IMR-90 (cell line): ENCODE measurements at regions not wholly inside any gene's neighbourhood (a gene's known extent, or its start where the extent isn't known, plus 50 kb on each side); places are given as distances from the start of the nearest gene placed in this dataset.
A peak's percentile ranks its signal among the peaks of the same experiment; 100 is the strongest.

Experiments
- ATAC-seq: fragments of 200-7000 bp; cut with Tn5 transposase; 2 replicates; pipeline ENCODE4 v1.9.1; 2020; ENCODE audit warnings: low read depth, mild to moderate bottlenecking, moderate library complexity
- BruUV-seq: library from RNA; stranded (reverse); fragments of 400-500 nt; replicated peaks from 2 replicates; lab custom pipeline; 2021; lab: Mats Ljungman, UMichigan
- CTCF ChIA-PET: fragments of 300-600 bp; formaldehyde crosslinking; extraction: SDS; loops from one replicate; lab custom pipeline; 2021; ENCODE audit warnings: antibody characterized with exemption; lab: Yijun Ruan, JAX
- POLR2A ChIA-PET: fragments of 300-600 bp; sonication (Branson Sonifier 250); formaldehyde crosslinking; loops from one replicate; lab custom pipeline; 2022; ENCODE audit warnings: antibody characterized with exemption; ENCODE audit not compliant: unreplicated experiment; lab: Charles Lee
- DNase-seq: peaks from one replicate; pipeline ENCODE4 v3.0.0; 2013
- H2AFZ ChIP-seq: replicated peaks from 2 replicates; pipeline ENCODE3; 2013; ENCODE audit warnings: low read length, mild to moderate bottlenecking; ENCODE audit not compliant: poor library complexity
- H2AK5ac ChIP-seq: 2 replicates; pipeline ENCODE4 v1.6.1; 2013; ENCODE audit warnings: low read depth, low read length, inconsistent platforms
- H2AK9ac ChIP-seq: replicated peaks from 2 replicates; pipeline ENCODE3; 2013; ENCODE audit warnings: mild to moderate bottlenecking, low read depth, low read length, moderate library complexity; ENCODE audit not compliant: poor library complexity
- H2BK120ac ChIP-seq: 2 replicates; pipeline ENCODE4 v1.6.1; 2013; ENCODE audit warnings: low read depth, low read length, inconsistent platforms
- H2BK15ac ChIP-seq: 3 replicates; pipeline ENCODE4 v1.6.1; 2013; ENCODE audit warnings: low read depth, low read length, inconsistent platforms
- H2BK20ac ChIP-seq: 2 replicates; pipeline ENCODE4 v1.6.1; 2013; ENCODE audit warnings: low read depth, mild to moderate bottlenecking, inconsistent platforms, low read length, moderate library complexity
- H2BK5ac ChIP-seq: 2 replicates; pipeline ENCODE4 v1.6.1; 2013; ENCODE audit warnings: mild to moderate bottlenecking, low read depth, low read length, inconsistent platforms; ENCODE audit not compliant: poor library complexity, severe bottlenecking
- H3K14ac ChIP-seq: replicated peaks from 2 replicates; pipeline ENCODE4 v1.6.1; 2013; ENCODE audit warnings: low read depth, low read length, inconsistent platforms
- H3K18ac ChIP-seq: 2 replicates; pipeline ENCODE4 v1.6.1; 2013; ENCODE audit warnings: low read depth, low read length, control low read depth
- H3K23ac ChIP-seq: 2 replicates; pipeline ENCODE4 v1.6.1; 2013; ENCODE audit warnings: low read depth, low read length, inconsistent platforms
- H3K27ac ChIP-seq: 2 replicates; pipeline ENCODE4 v1.5.1; 2013; ENCODE audit warnings: mild to moderate bottlenecking, control low read depth, low read length; ENCODE audit not compliant: insufficient read depth
- H3K27me3 ChIP-seq: 2 replicates; pipeline ENCODE4 v1.6.1; 2013; ENCODE audit warnings: low read length; ENCODE audit not compliant: control insufficient read depth, insufficient read depth
- H3K36me3 ChIP-seq: 2 replicates; pipeline ENCODE4 v1.6.1; 2013; ENCODE audit warnings: low read length, mixed read lengths; ENCODE audit not compliant: control insufficient read depth, insufficient read depth
- H3K4ac ChIP-seq: 2 replicates; pipeline ENCODE4 v1.6.1; 2013; ENCODE audit warnings: low read depth, low read length, inconsistent platforms
- H3K4me1 ChIP-seq: 2 replicates; pipeline ENCODE4 v1.6.1; 2013; ENCODE audit warnings: low read length, mixed read lengths; ENCODE audit not compliant: control insufficient read depth, insufficient read depth
- H3K4me2 ChIP-seq: 2 replicates; pipeline ENCODE4 v1.6.1; 2013; ENCODE audit warnings: low read depth, mild to moderate bottlenecking, control low read depth, low read length, moderate library complexity
- H3K4me3 ChIP-seq: 2 replicates; pipeline ENCODE4 v1.5.1; 2013; ENCODE audit warnings: low read depth, mild to moderate bottlenecking, control low read depth, low read length, moderate library complexity; ENCODE audit not compliant: insufficient read depth
- H3K56ac ChIP-seq: 2 replicates; pipeline ENCODE4 v1.6.1; 2013; ENCODE audit warnings: low read length, inconsistent platforms; ENCODE audit not compliant: insufficient read depth; ENCODE audit errors: extremely low read depth
- H3K79me1 ChIP-seq, 2 experiments: 2 replicates each; pipeline ENCODE4 v1.6.1; 2013; ENCODE audit warnings: low read length in 2 of 2, inconsistent platforms in 1 of 2, low read depth in 1 of 2
- H3K9ac ChIP-seq: 2 replicates; pipeline ENCODE4 v1.6.1; 2013; ENCODE audit warnings: low read depth, low read length, control low read depth
- H3K9me1 ChIP-seq: 2 replicates; pipeline ENCODE4 v1.6.1; 2013; ENCODE audit warnings: low read length, inconsistent platforms; ENCODE audit not compliant: insufficient read depth
- H3K9me3 ChIP-seq: 2 replicates; pipeline ENCODE4 v1.6.1; 2013; ENCODE audit warnings: low read length; ENCODE audit not compliant: control insufficient read depth, insufficient read depth
- H4K20me1 ChIP-seq: 2 replicates; pipeline ENCODE4 v1.6.1; 2013; ENCODE audit warnings: low read length, inconsistent platforms; ENCODE audit not compliant: insufficient read depth
- H4K5ac ChIP-seq: 2 replicates; pipeline ENCODE4 v1.6.1; 2013; ENCODE audit warnings: mild to moderate bottlenecking, low read depth, low read length, control low read depth
- H4K8ac ChIP-seq, 2 experiments: 2 replicates each; pipeline ENCODE4 v1.6.1; 2013; ENCODE audit warnings: low read depth in 2 of 2, low read length in 2 of 2, control low read depth in 1 of 2, inconsistent platforms in 1 of 2
- H4K91ac ChIP-seq: 2 replicates; pipeline ENCODE4 v1.6.1; 2013; ENCODE audit warnings: low read depth, low read length, inconsistent platforms; ENCODE audit not compliant: insufficient read depth
- BHLHE40 ChIP-seq: fragments of 150-350 bp; IDR thresholded peaks from 2 replicates; pipeline ENCODE4 v1.6.1; 2016; ENCODE audit warnings: mild to moderate bottlenecking, low read depth, low read length
- FOS ChIP-seq: fragments of 150-350 bp; IDR thresholded peaks from 2 replicates; pipeline ENCODE4 v1.6.1; 2016; ENCODE audit warnings: low read depth, low read length
- MAFK ChIP-seq: IDR thresholded peaks from 2 replicates; pipeline ENCODE4 v1.6.1; 2012; ENCODE audit warnings: low read depth, low read length, improper control_type of control experiment
- MXI1 ChIP-seq: IDR thresholded peaks from 2 replicates; pipeline ENCODE4 v1.6.1; 2012; ENCODE audit warnings: low read depth, mild to moderate bottlenecking, low read length, moderate library complexity, borderline replicate concordance
- NFE2L2 ChIP-seq: fragments of 150-350 bp; IDR thresholded peaks from 2 replicates; pipeline ENCODE4 v1.6.1; 2016; ENCODE audit warnings: low read depth, mild to moderate bottlenecking, low read length
- POLR2A ChIP-seq: IDR thresholded peaks from 2 replicates; pipeline ENCODE4 v1.6.1; 2012; ENCODE audit warnings: mild to moderate bottlenecking, low read depth, low read length
- RAD21 ChIP-seq: IDR thresholded peaks from 2 replicates; pipeline ENCODE4 v1.6.1; 2012; ENCODE audit warnings: low read length, improper control_type of control experiment
- RFX5 ChIP-seq: IDR thresholded peaks from 2 replicates; pipeline ENCODE4 v1.8.0; 2012; ENCODE audit warnings: low read depth, mild to moderate bottlenecking, low read length, moderate library complexity
- WGBS, 2 experiments: methylation state at CpG; one replicate each; pipeline versions ENCODE4 v1.1.5 to v1.1.7; 2013; ENCODE audit warnings: missing lambda C conversion rate in 2 of 2; ENCODE audit not compliant: insufficient read length in 1 of 2; ENCODE audit errors: extremely low coverage in 2 of 2; 5-methylcytosine and 5-hydroxymethylcytosine counted together
- dilution Hi-C: fragments of 300-500 bp; cut with HindIII; formaldehyde crosslinking; loops from one replicate; pipeline ENCODE4 v1.14.3; 2018; ENCODE audit warnings: low sequenced_read_pairs; ENCODE audit not compliant: unreplicated experiment
- in situ Hi-C: fragments of 300-500 bp; cut with MboI; formaldehyde crosslinking; loops from 3 replicates; pipeline ENCODE4 v1.14.3; 2019; ENCODE audit warnings: low sequenced_read_pairs, inconsistent platforms, mixed read lengths
- intact Hi-C: fragments of 100-400 bp; cut with micrococcal nuclease; formaldehyde crosslinking; loops from 2 replicates; pipeline ENCODE4 v1.10.0; 2022
- TF ChIP-seq, protein P1 (sequence below): fragments of 150-350 bp; IDR thresholded peaks from 2 replicates; pipeline ENCODE4 v1.6.1; 2017; ENCODE audit warnings: mild to moderate bottlenecking, antibody characterized with exemption, low read length, low read depth
- TF ChIP-seq, protein P2 (sequence below): conservative IDR thresholded peaks from 2 replicates; pipeline ENCODE4 v1.5.1; 2012; ENCODE audit warnings: mild to moderate bottlenecking, low read depth, low read length, improper control_type of control experiment

DNA sequence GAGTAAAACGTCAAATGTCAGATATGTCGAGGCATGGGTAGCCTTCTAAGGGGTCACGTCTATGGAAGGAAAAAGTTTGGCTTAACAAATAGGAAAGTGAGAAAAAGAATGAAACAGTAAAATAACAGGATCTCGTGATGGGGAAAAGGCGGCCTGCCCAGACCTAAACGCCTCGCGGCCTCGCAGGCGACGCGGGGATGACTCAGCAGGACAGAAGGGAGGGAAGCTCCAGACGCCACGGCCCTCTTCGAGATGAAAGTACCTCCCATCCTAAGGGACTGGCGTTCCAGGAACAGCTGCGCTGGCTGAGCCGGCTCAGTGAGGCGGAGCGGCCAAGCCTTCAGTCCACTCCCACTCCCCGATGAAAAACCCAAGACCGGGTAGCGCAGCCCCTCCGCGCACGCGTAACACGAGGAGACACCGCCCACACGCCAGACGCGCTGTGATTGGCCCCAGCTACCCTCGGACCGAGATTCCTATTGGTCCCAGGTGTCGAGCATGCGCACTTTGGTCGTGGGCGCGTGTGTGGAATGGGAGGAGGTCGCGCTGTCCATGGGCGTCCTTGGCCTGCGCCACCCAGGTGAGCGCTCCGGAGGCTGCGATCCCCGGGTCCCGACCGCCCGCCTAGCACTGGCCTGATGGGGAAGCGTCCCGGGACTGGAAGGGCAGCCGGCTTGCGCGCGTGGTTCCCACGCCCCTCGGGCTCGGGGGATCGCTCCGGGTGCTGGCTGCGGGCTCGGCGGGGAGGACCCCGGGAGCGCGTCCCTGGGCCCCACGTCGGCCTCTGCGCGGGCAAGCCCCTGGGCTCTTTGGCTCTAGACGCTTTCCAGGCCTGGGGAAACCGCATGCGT is 588.5 kb downstream of the MTRR start:
- ATAC-seq (peak; percentile 98), DNase-seq (peak; percentile 98)
- no TSS peak for BruUV-seq
- Histone ChIP-seq H3K27me3 (no peaks in the 10 kb centered on the region), H3K18ac (peak overlapping the region; percentile 85; the same call in 1 of the 2 replicates), H3K4me3 (peak overlapping the region; percentile 82), H3K79me1 (peaks cover 5 to 11% of the 10 kb centered on the region in 2 experiments; a peak in 3 of 4 replicates), H4K5ac (peak overlapping the region; percentile 82), H3K27ac (peak overlapping the region; percentile 71), H2AK9ac (peak overlapping the region; percentile 68), H3K9ac (peak overlapping the region; percentile 70), H2AFZ (peak overlapping the region; percentile 92), H2BK20ac (peak overlapping the region; percentile 67; the same call in 1 of the 2 replicates), H2BK120ac (peak overlapping the region; percentile 68), H3K4me2 (peak overlapping the region; percentile 99; the same call in 1 of the 2 replicates), H3K14ac (peak overlapping the region; percentile 91), H3K9me3 (no peaks in the 10 kb centered on the region), H3K36me3 (peaks cover 7% of the 10 kb centered on the region), H2AK5ac (no peak overlapping the region), H3K23ac (peak overlapping the region; percentile 80), H4K91ac (peak overlapping the region; percentile 84), H3K9me1 (no peaks in the 10 kb centered on the region), H3K56ac (peak overlapping the region; percentile 74; the same call in 1 of the 2 replicates), H2BK5ac (peak overlapping the region; percentile 92), H4K20me1 (no peaks in the 10 kb centered on the region), H4K8ac (peak overlapping the region; percentile 90 to 91), H2BK15ac (peak overlapping the region; percentile 78; the same call in 1 of the 3 replicates), H3K4me1 (0 out of 2 replicates have a peak, but pooled peaks cover 2% of the 10 kb centered on the region), H3K4ac (peak overlapping the region; percentile 46)
- peak; percentile 70 for TF ChIP-seq MAFK
- peak; percentile 84 for TF ChIP-seq BHLHE40
- TF ChIP-seq NFE2L2 = peak; percentile 96
- TF ChIP-seq FOS = peak; percentile 83
- TF ChIP-seq, protein P1, sequence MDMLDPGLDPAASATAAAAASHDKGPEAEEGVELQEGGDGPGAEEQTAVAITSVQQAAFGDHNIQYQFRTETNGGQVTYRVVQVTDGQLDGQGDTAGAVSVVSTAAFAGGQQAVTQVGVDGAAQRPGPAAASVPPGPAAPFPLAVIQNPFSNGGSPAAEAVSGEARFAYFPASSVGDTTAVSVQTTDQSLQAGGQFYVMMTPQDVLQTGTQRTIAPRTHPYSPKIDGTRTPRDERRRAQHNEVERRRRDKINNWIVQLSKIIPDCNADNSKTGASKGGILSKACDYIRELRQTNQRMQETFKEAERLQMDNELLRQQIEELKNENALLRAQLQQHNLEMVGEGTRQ = peak; percentile 22; the same call in 1 of the 2 replicates
- TF ChIP-seq RAD21 = no peak
- TF ChIP-seq RFX5 = no peak
- TF ChIP-seq MXI1 = peak; percentile 69; the same call in 1 of the 2 replicates
- TF ChIP-seq, protein P2, sequence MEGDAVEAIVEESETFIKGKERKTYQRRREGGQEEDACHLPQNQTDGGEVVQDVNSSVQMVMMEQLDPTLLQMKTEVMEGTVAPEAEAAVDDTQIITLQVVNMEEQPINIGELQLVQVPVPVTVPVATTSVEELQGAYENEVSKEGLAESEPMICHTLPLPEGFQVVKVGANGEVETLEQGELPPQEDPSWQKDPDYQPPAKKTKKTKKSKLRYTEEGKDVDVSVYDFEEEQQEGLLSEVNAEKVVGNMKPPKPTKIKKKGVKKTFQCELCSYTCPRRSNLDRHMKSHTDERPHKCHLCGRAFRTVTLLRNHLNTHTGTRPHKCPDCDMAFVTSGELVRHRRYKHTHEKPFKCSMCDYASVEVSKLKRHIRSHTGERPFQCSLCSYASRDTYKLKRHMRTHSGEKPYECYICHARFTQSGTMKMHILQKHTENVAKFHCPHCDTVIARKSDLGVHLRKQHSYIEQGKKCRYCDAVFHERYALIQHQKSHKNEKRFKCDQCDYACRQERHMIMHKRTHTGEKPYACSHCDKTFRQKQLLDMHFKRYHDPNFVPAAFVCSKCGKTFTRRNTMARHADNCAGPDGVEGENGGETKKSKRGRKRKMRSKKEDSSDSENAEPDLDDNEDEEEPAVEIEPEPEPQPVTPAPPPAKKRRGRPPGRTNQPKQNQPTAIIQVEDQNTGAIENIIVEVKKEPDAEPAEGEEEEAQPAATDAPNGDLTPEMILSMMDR = no peak
- TF ChIP-seq POLR2A = peak; percentile 76
- intact Hi-C loops (loop anchor here (5.0 to 10.0 kb wide), 4 partner anchors 270 to 1085 kb away; no protein-coding TSS in a partner anchor), dilution Hi-C loops (no loop called here), in situ Hi-C loops (no loop called here)
- POLR2A ChIA-PET = interaction anchor here (0.7 kb wide), 1 partner anchor 11 kb away, joined by 3 read pairs; no protein-coding TSS in a partner anchor
- CTCF ChIA-PET = no interaction called here
- WGBS, 2 experiments = 23% methylated on average over 26 of the region's 74 CpGs; no CpG with 5 or more reads in 1 of the 2 experiments
